HG03196 (cell line): ENCODE measurements at regions not wholly inside any gene's neighbourhood (a gene's known extent, or its start where the extent isn't known, plus 50 kb on each side); places are given as distances from the start of the nearest gene placed in this dataset.

Source experiments
- ATAC-seq: cut with Tn5 transposase; IDR thresholded peaks from one replicate; pipeline ENCODE4 v1.9.1; 2021; ENCODE audit not compliant: unreplicated experiment

- no peak for ATAC-seq
Measured at GRCh38 chr16:87074641-87075318, 242.4 kb downstream of the C16orf95 start.

GRCh38 chr16:87075319-87075860, 241.8 kb downstream of the C16orf95 start:
- no peak for ATAC-seq

- ATAC-seq = no peak
Measured at GRCh38 chr16:87076331-87076949, 240.8 kb downstream of the C16orf95 start.

GRCh38 chr16:87076950-87077749, 240.0 kb downstream of the C16orf95 start:
- ATAC-seq = no peak

- ATAC-seq = no peak
Measured at GRCh38 chr16:87077750-87078127, 239.5 kb downstream of the C16orf95 start.

- ATAC-seq = no peak
Measured at GRCh38 chr16:87080571-87081167, 236.5 kb downstream of the C16orf95 start.

GRCh38 chr16:87085441-87085840, 231.8 kb downstream of the C16orf95 start:
- no peak for ATAC-seq

- no peak for ATAC-seq
Measured at GRCh38 chr16:87086156-87086555, 231.0 kb downstream of the C16orf95 start.

GRCh38 chr16:87086575-87086974, 230.6 kb downstream of the C16orf95 start:
- ATAC-seq = no peak

- no peak for ATAC-seq
Measured at GRCh38 chr16:87092958-87093357, 224.2 kb downstream of the C16orf95 start.

- no peak for ATAC-seq
Measured at GRCh38 chr16:87093804-87094555, 223.2 kb downstream of the C16orf95 start.

GRCh38 chr16:87094556-87094865, 222.7 kb downstream of the C16orf95 start:
- ATAC-seq = no peak

- ATAC-seq = no peak
Measured at GRCh38 chr16:87095271-87095670, 221.9 kb downstream of the C16orf95 start.

GRCh38 chr16:87096746-87097333, 220.4 kb downstream of the C16orf95 start:
- no peak for ATAC-seq

GRCh38 chr16:87098361-87098760, 218.8 kb downstream of the C16orf95 start:
- no peak for ATAC-seq

- ATAC-seq = no peak
Measured at GRCh38 chr16:87098976-87099720, 218.0 kb downstream of the C16orf95 start.

- no peak for ATAC-seq
Measured at GRCh38 chr16:87100306-87101058, 216.7 kb downstream of the C16orf95 start.

GRCh38 chr16:87101903-87102302, 215.3 kb downstream of the C16orf95 start:
- no peak for ATAC-seq

- ATAC-seq = no peak
Measured at GRCh38 chr16:87107201-87107600, 210.0 kb downstream of the C16orf95 start.
